Central memory CD8-positive, alpha-beta T cell (primary cell): ENCODE measurements at regions not wholly inside any gene's neighbourhood (a gene's known extent, or its start where the extent isn't known, plus 50 kb on each side); places are given as distances from the start of the nearest gene placed in this dataset.
A peak's percentile ranks its signal among the peaks of the same experiment; 100 is the strongest.
"Not testable (repeated sequence)": the region's sequence is repeated elsewhere in the genome, so short reads cannot be mapped to it uniquely, and the experiment has no call there.

Source experiments
- ATAC-seq: fragments of 150-1000 bp; cut with Tn5 transposase; replicated peaks from 2 replicates; pipeline ENCODE4 v1.10.0; 2022; ENCODE audit warnings: mild to moderate bottlenecking, moderate FRiP score, moderate number of reproducible peaks; ENCODE audit not compliant: poor library complexity, severe bottlenecking; ENCODE audit errors: extremely low read depth
- DNase-seq, 2 donors: peaks; one replicate each; pipeline ENCODE4 v3.0.0; 2021; ENCODE audit warnings: low spot score in 2 of 2
- H3K27ac Mint-ChIP-seq: one replicate; pipeline ENCODE4 v1.8.0; 2022; ENCODE audit warnings: low read depth, mild to moderate bottlenecking, moderate library complexity, mixed read lengths
- H3K27me3 Mint-ChIP-seq: one replicate; pipeline ENCODE4 v1.8.0; 2022; ENCODE audit warnings: mixed read lengths
- H3K36me3 Mint-ChIP-seq: one replicate; pipeline ENCODE4 v1.8.0; 2022; ENCODE audit warnings: mild to moderate bottlenecking, moderate library complexity, mixed read lengths; ENCODE audit not compliant: insufficient read depth
- H3K4me1 Mint-ChIP-seq: one replicate; pipeline ENCODE4 v1.8.0; 2022; ENCODE audit warnings: mixed read lengths
- H3K4me3 Mint-ChIP-seq: one replicate; pipeline ENCODE4 v1.8.0; 2022; ENCODE audit warnings: mild to moderate bottlenecking, moderate library complexity, mixed read lengths
- H3K9me3 Mint-ChIP-seq: one replicate; pipeline ENCODE4 v1.8.0; 2022; ENCODE audit warnings: mixed read lengths

DNA sequence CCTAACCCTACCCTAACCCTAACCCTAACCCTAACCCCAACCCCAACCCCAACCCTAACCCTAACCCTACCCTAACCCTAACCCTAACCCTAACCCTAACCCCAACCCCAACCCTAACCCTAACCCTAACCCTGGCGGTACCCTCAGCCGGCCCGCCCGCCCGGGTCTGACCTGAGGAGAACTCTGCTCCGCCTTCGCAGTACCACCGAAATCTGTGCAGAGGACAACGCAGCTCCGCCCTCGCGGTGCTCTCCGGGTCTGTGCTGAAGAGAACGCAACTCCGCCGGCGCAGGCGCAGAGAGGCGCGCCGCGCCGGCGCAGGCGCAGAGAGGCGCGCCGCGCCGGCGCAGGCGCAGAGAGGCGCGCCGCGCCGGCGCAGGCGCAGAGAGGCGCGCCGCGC, 56.1 kb upstream of the IQSEC3 start:
- not testable (repeated sequence) for DNase-seq, H3K27me3 Mint-ChIP-seq, H3K9me3 Mint-ChIP-seq, ATAC-seq, H3K4me3 Mint-ChIP-seq, H3K4me1 Mint-ChIP-seq, H3K36me3 Mint-ChIP-seq, H3K27ac Mint-ChIP-seq

DNA sequence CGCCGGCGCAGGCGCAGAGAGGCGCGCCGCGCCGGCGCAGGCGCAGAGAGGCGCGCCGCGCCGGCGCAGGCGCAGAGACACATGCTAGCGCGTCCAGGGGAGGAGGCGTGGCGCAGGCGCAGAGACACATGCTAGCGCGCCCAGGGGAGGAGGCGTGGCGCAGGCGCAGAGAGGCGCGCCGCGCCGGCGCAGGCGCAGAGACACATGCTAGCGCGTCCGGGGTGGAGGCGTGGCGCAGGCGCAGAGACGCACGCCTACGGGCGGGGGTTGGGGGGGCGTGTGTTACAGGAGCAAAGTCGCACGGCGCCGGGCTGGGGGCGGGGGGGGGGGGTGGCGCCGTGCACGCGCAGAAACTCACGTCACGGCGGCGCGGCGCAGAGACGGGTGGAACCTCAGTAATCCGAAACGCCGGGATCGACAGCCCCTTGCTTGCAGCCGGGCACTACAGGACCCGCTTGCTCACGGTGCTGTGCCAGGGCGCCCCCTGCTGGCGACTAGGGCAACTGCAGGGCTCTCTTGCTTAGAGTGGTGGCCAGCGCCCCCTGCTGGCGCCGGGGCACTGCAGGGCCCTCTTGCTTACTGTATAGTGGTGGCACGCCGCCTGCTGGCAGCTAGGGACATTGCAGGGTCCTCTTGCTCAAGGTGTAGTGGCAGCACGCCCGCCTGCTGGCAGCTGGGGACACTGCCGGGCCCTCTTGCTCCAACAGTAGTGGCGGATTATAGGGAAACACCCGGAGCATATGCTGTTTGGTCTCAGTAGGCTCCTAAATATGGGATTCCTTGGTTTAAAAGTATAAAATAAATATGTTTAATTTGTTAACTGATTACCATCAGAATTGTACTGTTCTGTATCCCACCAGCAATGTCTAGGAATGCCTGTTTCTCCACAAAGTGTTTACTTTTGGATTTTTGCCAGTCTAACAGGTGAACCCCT, 55.4 kb upstream of the IQSEC3 start:
- H3K27me3 Mint-ChIP-seq, H3K9me3 Mint-ChIP-seq, H3K27ac Mint-ChIP-seq, H3K4me3 Mint-ChIP-seq, H3K36me3 Mint-ChIP-seq, H3K4me1 Mint-ChIP-seq, DNase-seq: not testable (repeated sequence)
- ATAC-seq = peak; percentile 72

GRCh38 chr12:12306-12705, 54.3 kb upstream of the IQSEC3 start:
- not testable (repeated sequence) for H3K36me3 Mint-ChIP-seq, ATAC-seq

DNA sequence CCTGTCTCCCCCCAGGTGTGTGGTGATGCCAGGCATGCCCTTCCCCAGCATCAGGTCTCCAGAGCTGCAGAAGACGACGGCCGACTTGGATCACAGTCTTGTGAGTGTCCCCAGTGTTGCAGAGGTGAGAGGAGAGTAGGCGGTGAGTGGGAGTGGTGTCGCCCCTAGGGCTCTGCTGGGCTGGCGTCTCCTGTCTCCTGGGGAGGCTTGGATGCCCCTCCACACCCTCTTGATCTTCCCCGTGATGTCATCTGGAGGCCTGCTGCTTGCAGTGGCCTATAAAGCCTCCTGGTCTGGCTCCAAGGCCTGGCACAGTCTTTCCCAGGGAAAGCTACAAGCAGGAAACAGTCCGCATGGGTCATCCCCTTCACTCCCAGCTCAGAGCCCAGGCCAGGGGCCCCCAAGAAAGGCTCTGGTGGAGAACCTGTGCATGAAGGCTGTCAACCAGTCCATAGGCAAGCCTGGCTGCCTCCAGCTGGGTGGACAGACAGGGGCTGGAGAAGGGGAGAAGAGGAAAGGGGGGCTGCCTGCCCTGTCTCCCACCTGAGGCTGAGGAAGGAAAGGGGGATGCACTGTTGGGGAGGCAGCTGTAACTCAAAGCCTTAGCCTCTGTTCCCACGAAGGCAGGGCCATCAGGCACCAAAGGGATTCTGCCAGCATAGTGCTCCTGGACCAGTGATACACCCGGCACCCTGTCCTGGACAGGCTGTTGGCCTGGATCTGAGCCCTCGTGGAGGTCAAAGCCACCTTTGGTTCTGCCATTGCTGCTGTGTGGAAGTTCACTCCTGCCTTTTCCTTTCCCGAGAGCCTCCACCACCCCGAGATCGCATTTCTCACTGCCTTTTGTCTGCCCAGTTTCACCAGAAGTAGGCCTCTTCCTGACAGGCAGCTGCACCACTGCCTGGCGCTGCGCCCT, 53.6 kb upstream of the IQSEC3 start:
- not testable (repeated sequence) for H3K27me3 Mint-ChIP-seq, H3K4me1 Mint-ChIP-seq, ATAC-seq, H3K9me3 Mint-ChIP-seq, H3K4me3 Mint-ChIP-seq, H3K36me3 Mint-ChIP-seq
- DNase-seq = peak in 1 of 2 donors; percentile 18
- peak overlapping the region; percentile 35 for H3K27ac Mint-ChIP-seq

More at GRCh38 chr12:12306-12705, 54.3 kb upstream of the IQSEC3 start:
- DNase-seq, H3K4me3 Mint-ChIP-seq, H3K27me3 Mint-ChIP-seq, H3K4me1 Mint-ChIP-seq, H3K9me3 Mint-ChIP-seq: not testable (repeated sequence)
- H3K27ac Mint-ChIP-seq = peak overlapping the region; percentile 35

DNA sequence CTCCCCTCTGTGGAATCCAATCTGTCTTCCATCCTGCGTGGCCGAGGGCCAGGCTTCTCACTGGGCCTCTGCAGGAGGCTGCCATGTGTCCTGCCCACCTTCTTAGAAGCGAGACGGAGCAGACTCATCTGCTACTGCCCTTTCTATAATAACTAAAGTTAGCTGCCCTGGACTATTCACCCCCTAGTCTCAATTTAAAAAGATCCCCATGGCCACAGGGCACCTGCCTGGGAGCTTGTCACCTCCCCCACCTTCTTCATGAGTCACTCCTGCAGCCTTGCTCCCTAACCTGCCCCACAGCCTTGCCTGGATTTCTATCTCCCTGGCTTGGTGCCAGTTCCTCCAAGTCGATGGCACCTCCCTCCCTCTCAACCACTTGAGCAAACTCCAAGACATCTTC, 52.7 kb upstream of the IQSEC3 start:
- H3K4me1 Mint-ChIP-seq, H3K9me3 Mint-ChIP-seq, ATAC-seq, H3K36me3 Mint-ChIP-seq, DNase-seq, H3K4me3 Mint-ChIP-seq, H3K27me3 Mint-ChIP-seq: not testable (repeated sequence)
- H3K27ac Mint-ChIP-seq = peak overlapping the region; percentile 35

DNA sequence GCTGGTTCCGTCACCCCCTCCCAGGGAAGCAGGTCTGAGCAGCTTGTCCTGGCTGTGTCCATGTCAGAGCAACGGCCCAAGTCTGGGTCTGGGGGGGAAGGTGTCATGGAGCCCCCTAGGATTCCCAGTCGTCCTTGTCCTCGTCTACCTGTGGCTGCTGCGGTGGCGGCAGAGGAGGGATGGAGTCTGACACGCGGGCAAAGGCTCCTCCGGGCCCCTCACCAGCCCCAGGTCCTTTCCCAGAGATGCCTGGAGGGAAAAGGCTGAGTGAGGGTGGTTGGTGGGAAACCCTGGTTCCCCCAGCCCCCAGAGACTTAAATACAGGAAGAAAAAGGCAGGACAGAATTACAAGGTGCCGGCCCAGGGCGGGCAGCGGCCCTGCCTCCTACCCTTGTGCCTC, 51.9 kb upstream of the IQSEC3 start:
- not testable (repeated sequence) for ATAC-seq, H3K4me3 Mint-ChIP-seq, H3K27me3 Mint-ChIP-seq, H3K4me1 Mint-ChIP-seq, H3K27ac Mint-ChIP-seq, DNase-seq, H3K9me3 Mint-ChIP-seq
- H3K36me3 Mint-ChIP-seq = peaks cover 11% of the 10 kb centered on the region

- not testable (repeated sequence) for H3K27me3 Mint-ChIP-seq
- H3K36me3 Mint-ChIP-seq = peaks cover 11% of the 10 kb centered on the region
Observed at GRCh38 chr12:15381-15780, 51.2 kb upstream of the IQSEC3 start.

GRCh38 chr12:16019-16418, 50.5 kb upstream of the IQSEC3 start:
- not testable (repeated sequence) for H3K27me3 Mint-ChIP-seq, H3K27ac Mint-ChIP-seq, H3K4me1 Mint-ChIP-seq, ATAC-seq, H3K9me3 Mint-ChIP-seq, H3K4me3 Mint-ChIP-seq, DNase-seq
- H3K36me3 Mint-ChIP-seq = peaks cover 11% of the 10 kb centered on the region

More at GRCh38 chr12:15381-15780, 51.2 kb upstream of the IQSEC3 start:
- not testable (repeated sequence) for H3K9me3 Mint-ChIP-seq, H3K4me3 Mint-ChIP-seq, H3K4me1 Mint-ChIP-seq, ATAC-seq, H3K27ac Mint-ChIP-seq, DNase-seq

DNA sequence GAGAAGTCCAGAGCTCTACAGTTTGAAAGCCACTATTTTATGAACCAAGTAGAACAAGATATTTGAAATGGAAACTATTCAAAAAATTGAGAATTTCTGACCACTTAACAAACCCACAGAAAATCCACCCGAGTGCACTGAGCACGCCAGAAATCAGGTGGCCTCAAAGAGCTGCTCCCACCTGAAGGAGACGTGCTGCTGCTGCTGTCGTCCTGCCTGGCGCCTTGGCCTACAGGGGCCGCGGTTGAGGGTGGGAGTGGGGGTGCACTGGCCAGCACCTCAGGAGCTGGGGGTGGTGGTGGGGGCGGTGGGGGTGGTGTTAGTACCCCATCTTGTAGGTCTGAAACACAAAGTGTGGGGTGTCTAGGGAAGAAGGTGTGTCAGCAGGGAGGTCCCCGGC, 50.0 kb upstream of the IQSEC3 start:
- not testable (repeated sequence) for ATAC-seq, H3K27ac Mint-ChIP-seq, DNase-seq, H3K4me1 Mint-ChIP-seq, H3K4me3 Mint-ChIP-seq, H3K9me3 Mint-ChIP-seq, H3K27me3 Mint-ChIP-seq
- H3K36me3 Mint-ChIP-seq = peaks cover 13% of the 10 kb centered on the region
